Peyer's patch (tissue), 4 donors: ENCODE measurements at regions not wholly inside any gene's neighbourhood (a gene's known extent, or its start where the extent isn't known, plus 50 kb on each side); places are given as distances from the start of the nearest gene placed in this dataset.

Experiments
- CTCF ChIP-seq, 6 experiments: fragments of 450-650 bp in 4 of 6; fragments of 200-600 bp in 2 of 6; sonication (generic) in 1 of 6; IDR thresholded peaks; one replicate each; pipeline ENCODE4 v1.5.1; 2017 to 2019; ENCODE audit warnings: antibody characterized with exemption in 6 of 6, mild to moderate bottlenecking in 3 of 6, moderate library complexity in 1 of 6
- POLR2A ChIP-seq, 2 donors: fragments of 450-650 bp; IDR thresholded peaks; one replicate each; pipeline ENCODE4 v1.5.1; 2017; ENCODE audit warnings: antibody characterized with exemption in 2 of 2, mild to moderate bottlenecking in 2 of 2, moderate library complexity in 2 of 2

GRCh38 chr11:45398325-45398724, 112.2 kb upstream of the SYT13 start:
- TF ChIP-seq CTCF (IDR thresholded peaks at IDR 0.05) = no peak
- no peak for TF ChIP-seq POLR2A (IDR thresholded peaks at IDR 0.05)
